Stimulated activated CD4-positive, alpha-beta T cell treated with anti-CD3 and anti-CD28 coated beads, TNF-alpha, amount 100 ng/mL, for 4 hours (primary cell): ENCODE measurements at regions not wholly inside any gene's neighbourhood (a gene's known extent, or its start where the extent isn't known, plus 50 kb on each side); places are given as distances from the start of the nearest gene placed in this dataset.

ENCODE experiments used
- DNase-seq, 3 experiments: peaks; one replicate each; pipeline ENCODE4 v3.0.0-alpha.2; 2020; ENCODE audit warnings: low read depth in 3 of 3

- DNase-seq, result no peak
Measured at GRCh38 chr1:184218458-184219075, 167.0 kb downstream of the TSEN15 start.

- DNase-seq, result no peak
Measured at GRCh38 chr1:184219414-184219813, 167.4 kb upstream of the C1orf21 start.

GRCh38 chr1:184219883-184220282 is 166.9 kb upstream of the C1orf21 start:
- DNase-seq, result no peak

GRCh38 chr1:184221087-184221486 is 165.7 kb upstream of the C1orf21 start:
- no peak for DNase-seq

GRCh38 chr1:184222652-184223052 is 164.2 kb upstream of the C1orf21 start:
- peak; percentile 5 to 8 (median 7) for DNase-seq

GRCh38 chr1:184223216-184223615 is 163.6 kb upstream of the C1orf21 start:
- DNase-seq, result no peak

GRCh38 chr1:184225283-184226099 is 161.3 kb upstream of the C1orf21 start:
- no peak for DNase-seq

- no peak for DNase-seq
Measured at GRCh38 chr1:184226100-184226487, 160.7 kb upstream of the C1orf21 start.

GRCh38 chr1:184228558-184228957 is 158.3 kb upstream of the C1orf21 start:
- DNase-seq, result no peak

GRCh38 chr1:184237588-184237987 is 149.2 kb upstream of the C1orf21 start:
- DNase-seq, result no peak

GRCh38 chr1:184241446-184241845 is 145.4 kb upstream of the C1orf21 start:
- no peak for DNase-seq

- DNase-seq, result no peak
Measured at GRCh38 chr1:184242507-184242943, 144.3 kb upstream of the C1orf21 start.

- no peak for DNase-seq
Measured at GRCh38 chr1:184244962-184245361, 141.9 kb upstream of the C1orf21 start.

- no peak for DNase-seq
Measured at GRCh38 chr1:184247671-184248070, 139.2 kb upstream of the C1orf21 start.

- no peak for DNase-seq
Measured at GRCh38 chr1:184253921-184254320, 132.9 kb upstream of the C1orf21 start.

- DNase-seq, result no peak
Measured at GRCh38 chr1:184254849-184255248, 132.0 kb upstream of the C1orf21 start.

- no peak for DNase-seq
Measured at GRCh38 chr1:184255560-184255959, 131.3 kb upstream of the C1orf21 start.

GRCh38 chr1:184257873-184258272 is 129.0 kb upstream of the C1orf21 start:
- DNase-seq, result no peak

GRCh38 chr1:184258525-184258924 is 128.3 kb upstream of the C1orf21 start:
- DNase-seq, result no peak

- no peak for DNase-seq
Measured at GRCh38 chr1:184260382-184260781, 126.4 kb upstream of the C1orf21 start.

GRCh38 chr1:184262109-184262508 is 124.7 kb upstream of the C1orf21 start:
- DNase-seq, result no peak

GRCh38 chr1:184267747-184268146 is 119.1 kb upstream of the C1orf21 start:
- DNase-seq, result no peak

- no peak for DNase-seq
Measured at GRCh38 chr1:184270556-184270955, 116.3 kb upstream of the C1orf21 start.
